RCC 7860 (cell line): ENCODE measurements at regions not wholly inside any gene's neighbourhood (a gene's known extent, or its start where the extent isn't known, plus 50 kb on each side); places are given as distances from the start of the nearest gene placed in this dataset.

Experiments used
- DNase-seq: peaks from one replicate; pipeline ENCODE4 v3.0.0-alpha.2; 2015; ENCODE audit warnings: low spot score
- FAIRE-seq: peaks from 2 replicates; lab custom pipeline; 2012; peaks lifted over from hg19 to GRCh38; lab: Jason Lieb, UNC

DNA sequence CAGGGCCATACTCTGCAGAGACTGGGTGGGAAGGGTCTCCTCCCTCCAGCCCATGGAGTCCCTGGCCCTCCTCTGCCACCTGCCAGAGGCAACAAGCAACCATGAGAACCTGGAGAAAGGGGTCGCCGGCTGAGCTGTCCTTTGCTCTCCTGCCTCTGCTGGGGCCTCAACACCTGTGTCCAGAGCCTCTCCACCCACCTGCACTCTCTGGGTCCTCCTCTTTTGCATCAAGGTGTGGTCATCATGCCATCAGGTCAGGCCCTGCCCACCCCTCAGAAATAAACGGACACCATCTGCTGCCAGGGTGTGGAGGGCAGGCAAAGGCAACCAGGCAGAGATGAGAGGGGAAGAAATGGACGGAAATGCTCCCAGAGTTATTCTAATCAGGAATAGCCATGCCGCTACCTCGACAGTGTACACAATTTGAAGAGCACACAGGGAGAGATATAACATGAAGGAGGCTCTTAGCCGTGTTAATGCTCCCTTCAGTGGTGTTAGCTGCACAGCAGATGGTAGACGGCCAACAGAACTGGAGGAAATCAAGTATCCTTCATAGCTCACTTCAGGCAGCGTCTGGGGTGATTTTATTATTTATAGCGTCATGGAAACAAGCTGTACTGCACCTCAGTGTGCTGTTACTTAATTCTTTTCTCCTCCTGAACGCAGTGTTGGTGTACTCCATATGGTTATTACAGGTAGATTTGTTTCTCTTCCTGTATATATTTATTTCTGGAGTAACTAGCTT lies 247.9 kb downstream of the TSN start:
- no peak for DNase-seq

DNA sequence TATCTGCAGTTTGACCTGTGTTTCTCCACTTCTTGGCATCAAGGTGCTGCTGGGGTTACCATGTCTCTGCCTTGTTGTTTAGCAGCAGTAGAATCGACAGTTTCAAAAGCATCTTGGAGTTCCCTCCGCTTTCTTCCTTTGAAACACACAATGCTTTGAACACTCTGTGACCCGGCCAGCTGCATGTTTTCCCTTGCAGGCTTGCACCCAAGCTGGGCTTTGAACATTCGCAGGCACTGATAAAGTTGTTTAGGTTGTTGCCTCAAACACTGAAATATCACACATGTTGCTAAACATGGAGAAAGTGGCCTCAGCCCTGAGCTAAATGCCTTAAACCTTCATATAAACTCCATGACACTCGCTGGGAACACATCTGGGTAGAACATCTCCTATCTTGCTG lies 251.7 kb downstream of the TSN start:
- DNase-seq = no peak
- no peak for FAIRE-seq

More for the DNA sequence above, 247.9 kb downstream of the TSN start:
- no peak for FAIRE-seq

DNA sequence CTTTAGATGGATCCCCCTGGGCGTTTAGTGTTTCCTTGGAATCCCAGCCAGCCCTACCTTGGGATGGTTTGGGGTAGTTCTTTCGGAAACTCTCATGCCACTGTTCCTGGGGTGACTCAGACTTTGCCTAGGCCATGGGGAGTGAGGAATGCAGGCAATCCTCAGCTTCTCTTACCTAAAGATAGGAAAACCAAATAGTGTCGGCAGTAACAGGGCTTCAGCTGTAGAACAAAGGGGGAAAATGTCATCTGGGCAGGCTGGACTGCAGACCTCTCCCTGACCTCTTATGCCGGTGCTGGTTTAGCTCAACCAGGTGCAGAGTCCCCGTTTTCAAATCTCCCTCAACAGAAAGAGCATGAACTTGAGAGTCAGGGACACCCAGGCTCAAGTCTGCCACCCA lies 252.1 kb downstream of the TSN start:
- DNase-seq (no peak), FAIRE-seq (no peak)

DNA sequence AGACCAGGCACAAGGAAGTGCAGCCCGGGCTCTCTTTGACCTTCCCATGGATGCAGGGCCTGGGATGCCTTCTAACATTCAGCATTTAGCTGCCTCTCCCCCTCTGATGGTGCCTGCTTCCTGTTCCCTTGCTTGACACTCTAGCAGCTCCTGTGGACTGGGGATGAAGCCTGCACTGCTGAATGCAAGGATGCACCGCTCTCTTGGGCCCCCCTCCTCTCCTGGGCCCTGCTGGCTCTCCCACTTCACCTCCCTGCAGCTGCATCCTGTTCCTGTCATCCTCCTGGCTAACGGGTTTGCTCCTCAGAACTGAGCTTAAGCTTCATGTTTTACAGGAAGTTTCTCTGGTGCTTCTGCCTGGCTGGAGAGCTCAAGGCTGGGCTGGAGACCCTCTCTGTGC lies 254.1 kb downstream of the TSN start:
- DNase-seq (no peak), FAIRE-seq (no peak)

DNA sequence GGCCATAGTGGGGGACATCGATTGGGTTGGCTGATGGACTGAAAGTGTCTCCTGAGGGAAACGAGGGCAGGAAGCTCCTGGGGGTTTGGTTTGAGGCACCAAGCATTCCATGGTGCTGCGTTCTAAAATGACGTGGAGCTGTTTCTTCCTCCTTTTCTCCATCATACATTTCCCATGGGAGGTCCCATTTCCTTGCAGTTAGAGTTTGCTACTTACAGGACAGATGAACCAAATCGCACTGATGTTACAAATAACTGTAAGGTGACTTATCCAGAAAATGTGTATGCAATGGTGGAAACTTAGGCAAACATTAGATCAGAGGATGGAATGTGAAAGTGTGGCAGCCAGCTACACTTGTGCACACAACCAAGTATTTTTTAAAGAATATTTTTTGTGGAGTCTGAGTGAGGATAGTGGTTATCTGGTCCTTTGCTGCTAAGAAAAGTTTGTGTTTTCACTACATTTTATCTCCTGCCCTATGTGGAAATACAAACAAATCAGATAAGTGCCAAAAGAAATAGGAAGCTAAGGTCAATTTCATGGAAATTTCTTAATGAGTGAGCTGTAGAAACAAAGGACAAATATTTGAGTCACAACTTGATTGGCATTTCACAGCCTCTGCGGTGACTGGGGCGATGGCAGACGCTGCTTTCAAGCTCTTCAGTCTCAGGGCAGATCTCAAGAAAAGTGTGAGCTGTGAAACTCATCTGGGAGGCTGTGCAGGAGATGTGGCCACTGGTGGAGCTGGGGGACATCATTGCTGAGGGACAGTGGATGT lies 256.2 kb downstream of the TSN start:
- FAIRE-seq (no peak), DNase-seq (no peak)

DNA sequence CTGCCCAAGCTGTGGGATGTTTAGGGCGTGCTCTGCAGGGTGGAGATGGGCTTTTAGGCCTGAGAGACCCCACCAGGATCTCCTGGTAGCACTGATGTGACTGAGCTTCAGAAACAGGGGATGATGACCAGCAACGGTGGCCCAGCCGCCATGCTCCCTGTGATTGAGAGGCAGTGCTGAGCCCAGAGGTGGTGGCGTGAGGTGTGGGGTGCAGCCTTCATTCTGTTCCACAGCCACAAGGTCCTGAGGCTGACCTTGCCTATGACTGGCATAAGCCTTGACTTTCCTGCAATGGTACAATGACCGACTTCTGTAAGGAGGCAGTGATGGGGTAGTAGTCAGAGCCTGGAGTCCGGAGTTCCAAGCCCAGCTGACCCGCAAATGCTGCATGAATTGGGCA lies 263.3 kb downstream of the TSN start:
- DNase-seq (no peak), FAIRE-seq (no peak)

DNA sequence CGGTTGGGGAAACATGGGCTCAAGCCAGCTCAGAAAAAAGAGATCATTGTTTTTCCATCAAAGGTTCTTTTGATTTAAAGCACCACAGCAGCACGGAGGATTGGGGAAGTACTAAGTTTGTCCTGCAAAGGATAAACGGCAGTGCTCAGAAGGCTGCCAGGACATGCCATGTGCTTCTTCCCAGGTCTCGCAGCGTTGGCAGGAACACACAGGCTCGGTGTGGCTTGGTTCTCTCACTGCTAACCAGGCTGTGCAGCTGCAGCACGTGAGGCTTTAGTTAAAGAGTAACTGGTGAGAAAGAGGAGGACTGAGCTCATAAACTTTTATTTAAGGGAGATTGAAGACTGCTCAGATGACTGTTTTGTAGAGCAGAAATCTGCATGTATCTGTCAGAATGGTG lies 264.3 kb downstream of the TSN start:
- DNase-seq = no peak
- FAIRE-seq = no peak

DNA sequence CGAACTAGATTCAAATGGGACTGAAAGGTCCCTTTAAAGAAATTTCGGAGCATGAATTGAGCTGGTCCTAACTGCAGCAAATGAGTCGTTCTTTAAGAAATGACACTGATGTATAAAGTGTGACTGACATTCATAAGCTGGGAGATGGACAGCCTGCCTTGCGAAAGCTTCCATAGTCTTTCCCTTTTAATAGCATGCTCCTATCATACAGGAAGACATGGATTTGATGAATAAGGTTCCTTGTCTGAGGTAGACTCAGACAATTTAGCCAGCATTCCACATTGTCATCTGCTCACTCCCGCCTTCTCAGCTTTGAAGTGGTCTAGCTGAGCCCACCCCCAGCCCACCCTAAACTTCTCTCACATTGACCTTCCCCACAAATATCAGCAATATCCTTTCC lies 264.9 kb downstream of the TSN start:
- DNase-seq (no peak), FAIRE-seq (no peak)

DNA sequence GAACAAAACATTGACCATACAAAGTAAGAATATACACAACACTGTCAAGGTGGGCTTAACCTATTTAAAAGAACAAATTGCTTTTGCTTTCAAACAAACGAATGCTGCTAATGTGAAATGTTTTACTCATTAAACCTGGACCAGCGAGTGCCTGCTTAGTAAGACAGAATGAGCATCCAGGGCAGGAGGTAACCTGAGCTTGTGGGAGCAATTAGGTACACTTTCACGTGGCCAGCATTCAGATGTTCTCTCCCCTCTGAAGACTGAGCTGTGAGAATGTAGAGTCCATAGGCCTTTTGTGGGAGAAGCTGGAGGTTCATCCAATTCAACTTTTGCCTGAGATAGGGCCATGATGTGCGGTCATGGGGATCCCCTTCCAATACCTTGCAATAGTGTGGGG lies 266.5 kb downstream of the TSN start:
- no peak for FAIRE-seq

DNA sequence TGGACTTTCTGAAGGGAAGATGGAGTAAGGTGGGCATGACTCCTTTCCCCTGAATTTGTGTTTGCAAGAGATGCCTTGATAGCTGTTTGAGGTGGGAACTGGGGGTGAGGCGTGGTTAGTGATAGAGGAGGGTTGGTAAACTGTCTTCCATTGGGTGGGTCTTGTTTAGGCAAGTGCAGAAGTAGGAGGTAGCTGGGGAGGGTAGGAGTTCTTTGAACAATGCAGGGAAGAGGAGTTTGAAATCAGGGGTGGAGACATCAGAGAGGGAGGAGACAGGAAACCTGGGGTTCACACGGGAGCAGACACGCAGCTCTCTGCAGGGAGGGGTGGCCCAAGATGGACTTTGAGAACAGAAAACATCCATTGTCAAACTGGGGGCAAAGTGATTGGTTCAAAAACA lies 267.1 kb downstream of the TSN start:
- DNase-seq (no peak), FAIRE-seq (no peak)

More for the DNA sequence above, 266.5 kb downstream of the TSN start:
- no peak for DNase-seq

DNA sequence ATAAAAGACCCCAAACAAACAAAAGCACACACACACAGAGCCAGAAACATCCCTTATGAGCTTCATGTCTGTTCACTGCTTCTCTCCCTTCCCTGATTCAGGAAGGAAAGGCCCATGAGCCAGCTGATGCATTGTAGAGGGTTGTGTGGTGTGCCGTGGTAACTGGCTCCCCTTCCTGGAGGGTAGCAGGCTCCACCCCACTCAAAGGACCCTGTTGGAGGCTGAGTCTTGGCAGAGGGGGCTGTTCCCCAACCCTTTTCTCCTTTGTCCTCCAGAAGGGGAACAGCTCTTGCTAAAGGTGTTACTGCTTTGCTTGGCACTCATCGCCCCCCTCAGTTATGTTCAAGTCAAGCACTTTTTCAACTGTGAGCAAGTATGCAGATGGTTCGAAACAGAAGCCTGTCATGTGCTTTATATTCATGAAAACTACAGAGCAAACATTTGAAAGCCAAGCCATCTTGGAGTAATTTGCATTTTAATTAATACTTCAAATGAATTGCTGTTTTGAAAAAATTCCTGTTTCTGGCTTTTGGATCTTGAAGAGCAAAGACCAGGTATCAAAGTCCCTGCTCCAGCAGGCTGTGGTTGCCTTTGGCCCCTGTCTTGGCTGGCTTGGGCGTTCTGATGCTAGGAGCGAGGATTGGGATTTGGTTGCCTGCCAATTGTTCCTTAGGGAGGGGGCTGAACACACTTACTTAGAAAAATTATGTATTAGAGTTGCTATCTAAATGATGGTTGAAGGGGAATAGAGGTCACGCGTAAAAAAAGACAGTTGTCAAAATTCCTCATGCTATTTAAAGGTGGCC lies 267.8 kb downstream of the TSN start:
- no peak for FAIRE-seq
- DNase-seq = no peak

DNA sequence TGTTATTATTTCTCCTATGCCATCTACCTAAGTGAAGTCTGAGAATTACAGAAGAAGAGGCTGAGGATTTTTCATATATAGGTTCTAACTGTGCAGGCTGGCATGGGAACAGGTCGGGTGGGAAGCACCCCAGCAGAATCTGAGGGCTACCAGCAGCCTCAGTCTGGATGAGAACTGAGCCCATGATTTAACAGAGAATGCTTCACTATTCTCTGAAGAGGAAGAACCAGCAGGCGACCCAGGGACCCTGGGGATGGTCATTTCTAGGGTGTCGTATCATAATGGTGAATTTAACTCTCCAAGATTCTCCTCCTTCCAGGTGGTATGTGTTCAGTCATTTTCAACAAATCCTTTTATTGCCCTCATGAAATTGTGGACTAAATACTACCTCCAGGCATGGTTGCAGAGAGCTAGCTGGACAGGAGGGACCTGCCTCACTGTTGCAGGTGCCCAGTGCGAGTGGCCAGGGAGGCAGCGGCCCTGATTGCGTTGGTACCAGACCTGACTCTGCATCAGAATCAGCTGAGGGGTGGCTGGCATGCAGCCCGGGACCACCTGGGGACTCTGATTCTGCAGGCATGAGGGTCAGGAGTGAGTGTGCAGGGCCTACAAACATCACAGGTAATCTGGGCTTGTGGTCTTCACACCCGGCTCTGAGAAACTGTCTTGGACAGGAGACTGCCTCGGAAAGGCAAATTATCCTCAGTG lies 272.2 kb downstream of the TSN start:
- FAIRE-seq (no peak), DNase-seq (no peak)

DNA sequence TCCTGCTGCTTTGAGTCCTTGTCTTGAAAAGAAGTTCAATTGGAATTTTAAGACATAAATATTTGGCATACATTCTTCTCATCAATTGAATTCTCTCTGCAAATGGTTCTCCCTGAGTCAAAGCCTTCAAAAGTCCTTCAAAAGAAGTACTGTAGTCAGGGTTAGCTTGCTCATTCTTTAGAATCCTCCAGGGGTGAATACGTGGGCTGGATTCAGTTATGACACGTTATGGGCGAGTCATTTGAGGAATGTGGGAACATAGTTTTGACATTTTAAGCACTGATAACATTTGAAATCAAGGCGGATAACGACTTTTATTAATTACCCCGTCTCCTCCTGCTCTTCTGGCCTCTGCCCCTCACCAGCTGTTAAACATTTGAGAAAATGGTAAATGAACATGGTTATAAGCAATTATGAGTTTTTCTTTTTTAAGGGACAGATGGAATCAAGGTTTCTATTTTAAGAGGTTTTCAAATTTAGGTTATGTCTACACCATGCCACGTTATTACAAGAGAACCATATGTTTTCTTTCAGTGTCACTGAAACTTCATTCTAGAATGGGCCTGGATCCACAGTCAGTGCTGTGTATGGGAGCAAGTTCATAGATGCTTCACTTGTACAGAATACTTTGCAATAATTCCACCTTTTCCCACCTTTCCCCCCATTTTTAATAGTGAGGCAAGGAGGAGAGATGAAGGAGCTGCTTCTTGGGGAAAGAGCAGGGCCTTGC lies 273.1 kb downstream of the TSN start:
- FAIRE-seq (no peak), DNase-seq (no peak)

DNA sequence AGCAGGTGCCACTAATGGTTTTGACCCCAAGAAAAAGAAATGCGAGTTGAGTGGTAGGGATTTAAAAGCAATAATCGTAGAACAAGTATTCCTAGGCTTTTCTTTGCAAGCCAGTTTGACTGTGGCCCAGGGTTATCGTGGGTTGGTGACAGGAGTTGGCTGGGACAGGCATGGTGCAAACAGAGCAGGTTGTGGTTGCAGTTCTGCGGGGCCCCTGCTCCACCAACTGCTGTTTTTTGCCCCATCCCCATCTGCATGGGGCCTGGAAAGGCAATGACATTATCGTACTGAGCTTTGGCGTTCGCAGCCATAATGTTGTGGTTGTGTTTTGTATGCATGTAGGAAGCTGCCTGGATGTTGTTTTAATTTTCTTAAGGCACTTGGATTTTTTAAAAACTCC lies 274.0 kb downstream of the TSN start:
- DNase-seq (no peak), FAIRE-seq (no peak)

DNA sequence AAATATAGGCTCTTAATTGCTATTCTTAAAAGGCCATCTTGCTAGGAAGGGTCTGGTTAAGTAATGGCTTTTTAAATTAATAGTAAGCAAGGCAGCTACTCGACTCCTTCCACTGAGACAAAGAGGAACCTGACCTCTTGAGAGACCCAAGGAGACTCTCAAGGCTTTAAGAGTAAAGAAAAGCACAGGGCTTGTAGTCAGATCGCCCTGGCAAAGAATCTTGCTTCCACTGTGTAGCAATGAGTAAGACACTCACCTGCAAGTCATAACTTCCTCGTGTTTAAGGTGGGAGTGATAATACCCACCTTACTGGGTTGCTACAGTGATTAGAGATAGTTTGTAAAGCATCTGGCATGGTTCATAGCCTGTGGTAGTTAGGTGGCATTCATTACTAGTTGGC lies 274.5 kb downstream of the TSN start:
- no peak for FAIRE-seq

DNA sequence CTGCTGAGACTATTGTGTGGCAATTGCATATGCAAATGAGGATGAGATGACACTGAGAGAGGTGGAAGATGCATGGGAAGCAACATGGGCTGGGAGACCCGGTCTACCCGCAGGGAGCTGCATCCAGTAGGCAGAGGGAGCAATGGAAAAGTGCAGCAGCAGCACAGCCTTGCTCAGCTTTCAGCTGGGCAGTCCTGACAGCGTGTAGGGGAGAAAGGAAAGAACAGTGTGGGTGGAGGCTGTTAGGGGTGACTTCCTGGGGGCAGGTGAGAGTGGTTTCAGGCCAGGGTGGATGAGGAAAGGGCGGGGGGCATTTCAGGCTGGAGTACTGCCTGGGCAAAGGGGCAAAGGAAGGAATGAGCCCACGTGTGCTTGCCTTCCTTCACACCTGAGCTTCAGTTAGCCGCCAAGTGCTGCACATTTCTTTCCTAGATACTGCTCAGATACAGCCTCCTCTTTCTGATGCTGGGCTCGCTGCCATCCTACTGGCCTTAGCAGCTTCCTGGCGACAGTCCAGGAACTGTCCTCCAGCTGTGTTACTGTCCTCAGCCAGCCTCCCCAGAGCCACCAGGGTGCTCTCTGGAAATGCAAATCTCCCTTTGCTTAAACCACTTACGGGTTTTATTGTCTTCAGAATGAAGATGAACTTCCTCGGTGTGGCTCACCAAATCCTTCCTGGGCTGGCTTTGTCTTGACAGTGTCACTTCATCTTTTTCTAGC lies 276.3 kb downstream of the TSN start:
- DNase-seq (no peak), FAIRE-seq (no peak)

More for the DNA sequence above, 274.5 kb downstream of the TSN start:
- DNase-seq = no peak

DNA sequence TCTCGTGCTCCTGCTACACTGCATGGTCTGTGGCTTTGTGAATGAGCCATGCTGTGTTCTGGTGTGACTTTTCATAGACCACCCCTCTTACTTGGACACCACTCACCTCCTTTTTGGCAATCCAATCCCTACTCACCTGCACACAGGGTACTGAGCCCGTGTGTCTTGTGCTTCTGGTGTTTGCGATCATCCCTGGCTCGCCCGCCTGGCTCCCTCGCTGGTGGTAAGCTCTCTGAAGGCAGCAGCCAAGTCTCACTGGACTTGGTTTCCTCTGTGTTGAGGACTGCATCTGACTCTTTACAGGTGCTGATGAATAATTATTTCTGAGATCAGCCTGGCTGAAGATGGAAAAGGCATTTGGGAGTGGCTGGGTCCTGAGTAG lies 276.8 kb downstream of the TSN start:
- DNase-seq (no peak), FAIRE-seq (no peak)

DNA sequence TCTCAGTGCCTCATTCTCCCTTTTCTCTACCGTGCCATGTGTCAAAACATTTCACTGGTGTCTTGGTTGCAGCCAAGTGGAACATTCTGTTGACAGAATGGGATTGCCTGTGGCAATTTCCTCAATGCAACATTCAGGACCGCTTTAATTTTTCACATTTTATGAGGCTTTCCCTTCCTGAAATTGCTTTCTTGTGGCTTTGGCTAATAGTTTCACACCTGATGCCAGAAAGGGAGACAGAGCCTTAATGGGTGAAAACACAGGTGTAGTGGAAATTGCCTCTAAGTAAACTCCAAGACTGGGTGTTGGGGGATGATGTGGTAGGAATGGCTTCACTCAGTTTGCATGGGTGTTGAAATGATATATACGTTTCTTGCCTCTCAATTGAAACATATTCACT lies 278.3 kb downstream of the TSN start:
- no peak for FAIRE-seq

DNA sequence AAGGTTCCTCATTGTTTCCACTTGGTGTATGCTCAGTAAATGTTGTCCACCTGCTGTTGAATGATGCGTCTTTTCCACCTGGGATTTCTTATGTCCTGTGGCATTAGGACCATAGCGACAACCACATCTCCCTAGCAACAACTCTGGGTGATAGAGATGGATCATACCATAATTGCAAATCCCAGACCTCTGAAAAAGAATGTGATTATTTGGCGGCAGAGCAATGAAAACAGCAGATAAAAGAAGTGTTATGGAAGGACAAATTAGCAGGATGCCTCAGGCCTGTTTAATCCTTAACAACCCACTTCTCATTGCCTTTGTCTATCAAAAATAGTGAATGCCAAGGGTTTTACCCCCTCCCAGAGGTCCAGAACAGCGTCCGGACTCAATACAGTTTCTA lies 278.9 kb downstream of the TSN start:
- FAIRE-seq = no peak
- no peak for DNase-seq

More for the DNA sequence above, 278.3 kb downstream of the TSN start:
- no peak for DNase-seq

DNA sequence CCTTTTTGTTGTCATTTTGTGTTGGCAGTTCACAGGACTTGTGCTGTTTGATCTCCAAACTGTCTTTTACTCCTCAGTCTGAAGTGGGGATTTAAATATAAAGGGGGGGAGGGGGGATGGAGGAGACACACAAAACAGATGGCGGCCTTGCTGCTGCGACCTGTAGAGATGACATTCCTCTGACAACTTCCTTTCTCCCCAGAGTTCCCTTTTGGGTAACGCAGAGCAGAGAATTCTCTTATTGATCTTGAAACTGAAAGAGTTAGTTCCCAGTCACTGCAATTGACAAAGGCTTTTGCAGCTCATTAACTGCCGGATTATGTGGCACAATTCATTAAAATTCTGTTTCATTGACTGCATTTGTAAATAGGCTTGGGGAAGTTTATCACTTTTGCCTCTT lies 279.3 kb downstream of the TSN start:
- DNase-seq (no peak), FAIRE-seq (no peak)
